GM19240 (cell line): ENCODE measurements at regions not wholly inside any gene's neighbourhood (a gene's known extent, or its start where the extent isn't known, plus 50 kb on each side); places are given as distances from the start of the nearest gene placed in this dataset.
A peak's percentile ranks its signal among the peaks of the same experiment; 100 is the strongest.
"Not testable (repeated sequence)": the region's sequence is repeated elsewhere in the genome, so short reads cannot be mapped to it uniquely, and the experiment has no call there.

Experiments used
- DNase-seq: peaks from one replicate; pipeline ENCODE4 v3.0.0; 2011; ENCODE audit warnings: low spot score; ENCODE audit not compliant: insufficient read length

- no peak for DNase-seq
These were observed 98.1 kb upstream of the OR4E1 start for GRCh38 chr14:21771671-21772070.

GRCh38 chr14:21768875-21769257 lies 95.2 kb upstream of the OR4E1 start:
- no peak for DNase-seq

GRCh38 chr14:21768116-21768874 lies 94.7 kb upstream of the OR4E1 start:
- DNase-seq = peak; percentile 10

GRCh38 chr14:21760360-21760759 lies 86.7 kb upstream of the OR4E1 start:
- not testable (repeated sequence) for DNase-seq

- DNase-seq = no peak
These were observed 75.8 kb upstream of the OR4E1 start for GRCh38 chr14:21749306-21749868.

- peak; percentile 6 for DNase-seq
These were observed 75.3 kb upstream of the OR4E1 start for GRCh38 chr14:21748869-21749303.

GRCh38 chr14:21735639-21736307 lies 62.2 kb upstream of the OR4E1 start:
- DNase-seq = no peak

- no peak for DNase-seq
These were observed 61.6 kb upstream of the OR4E1 start for GRCh38 chr14:21735200-21735599.

- DNase-seq = no peak
These were observed 60.9 kb upstream of the OR4E1 start for GRCh38 chr14:21734457-21735074.

GRCh38 chr14:21729703-21730233 lies 56.1 kb upstream of the OR4E1 start:
- no peak for DNase-seq

GRCh38 chr14:21725250-21725649 lies 51.6 kb upstream of the OR4E1 start:
- DNase-seq = no peak

GRCh38 chr14:21724090-21724973 lies 50.7 kb upstream of the OR4E1 start:
- DNase-seq = no peak

GRCh38 chr14:21723431-21724045 lies 49.9 kb upstream of the OR4E1 start:
- DNase-seq = no peak
